Lower leg skin (tissue), 3 donors: ENCODE measurements at regions not wholly inside any gene's neighbourhood (a gene's known extent, or its start where the extent isn't known, plus 50 kb on each side); places are given as distances from the start of the nearest gene placed in this dataset.

ENCODE experiments used
- POLR2A ChIP-seq, 2 donors: fragments of 450-650 bp; IDR thresholded peaks; one replicate each; pipeline ENCODE4 v1.6.1; 2016 to 2017; ENCODE audit warnings: antibody characterized with exemption in 2 of 2, mild to moderate bottlenecking in 1 of 2, moderate library complexity in 1 of 2
- TF ChIP-seq, protein P1 (sequence below), 3 donors: fragments of 450-650 bp; IDR thresholded peaks; one replicate each; pipeline ENCODE4 v1.5.1; 2016; ENCODE audit warnings: antibody characterized with exemption in 3 of 3, mild to moderate bottlenecking in 3 of 3, moderate library complexity in 2 of 3

- TF ChIP-seq, protein P1, sequence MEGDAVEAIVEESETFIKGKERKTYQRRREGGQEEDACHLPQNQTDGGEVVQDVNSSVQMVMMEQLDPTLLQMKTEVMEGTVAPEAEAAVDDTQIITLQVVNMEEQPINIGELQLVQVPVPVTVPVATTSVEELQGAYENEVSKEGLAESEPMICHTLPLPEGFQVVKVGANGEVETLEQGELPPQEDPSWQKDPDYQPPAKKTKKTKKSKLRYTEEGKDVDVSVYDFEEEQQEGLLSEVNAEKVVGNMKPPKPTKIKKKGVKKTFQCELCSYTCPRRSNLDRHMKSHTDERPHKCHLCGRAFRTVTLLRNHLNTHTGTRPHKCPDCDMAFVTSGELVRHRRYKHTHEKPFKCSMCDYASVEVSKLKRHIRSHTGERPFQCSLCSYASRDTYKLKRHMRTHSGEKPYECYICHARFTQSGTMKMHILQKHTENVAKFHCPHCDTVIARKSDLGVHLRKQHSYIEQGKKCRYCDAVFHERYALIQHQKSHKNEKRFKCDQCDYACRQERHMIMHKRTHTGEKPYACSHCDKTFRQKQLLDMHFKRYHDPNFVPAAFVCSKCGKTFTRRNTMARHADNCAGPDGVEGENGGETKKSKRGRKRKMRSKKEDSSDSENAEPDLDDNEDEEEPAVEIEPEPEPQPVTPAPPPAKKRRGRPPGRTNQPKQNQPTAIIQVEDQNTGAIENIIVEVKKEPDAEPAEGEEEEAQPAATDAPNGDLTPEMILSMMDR (IDR thresholded peaks at IDR 0.05), result no peak
- TF ChIP-seq POLR2A (IDR thresholded peaks at IDR 0.05), result no peak
Measured at GRCh38 chr20:20827992-20828597, 115.7 kb upstream of the RALGAPA2 start.
